ENCODE measurements at regions not wholly inside any gene's neighbourhood (a gene's known extent, or its start where the extent isn't known, plus 50 kb on each side); places are given as distances from the start of the nearest gene placed in this dataset.

DNA sequence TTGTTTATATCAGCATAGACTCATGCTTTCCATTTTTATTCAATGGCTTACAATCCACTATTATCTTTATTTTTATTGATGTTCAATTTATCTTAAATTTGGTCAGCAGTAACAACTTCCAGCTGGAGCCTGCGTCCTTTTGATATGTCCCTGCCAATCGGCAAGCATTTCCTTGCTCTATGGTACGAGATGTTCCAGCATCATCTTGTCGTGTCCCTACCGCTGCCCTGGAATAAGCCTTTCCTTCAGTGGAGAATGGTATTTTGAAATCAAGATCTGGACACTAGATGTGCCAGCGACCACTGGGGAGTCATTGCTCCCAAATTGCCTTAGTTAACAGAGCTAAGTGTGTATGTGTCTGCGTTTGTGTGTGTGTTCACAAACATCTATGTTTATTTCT, 151.6 kb upstream of the RGMB start:
- TF ChIP-seq, protein P1, sequence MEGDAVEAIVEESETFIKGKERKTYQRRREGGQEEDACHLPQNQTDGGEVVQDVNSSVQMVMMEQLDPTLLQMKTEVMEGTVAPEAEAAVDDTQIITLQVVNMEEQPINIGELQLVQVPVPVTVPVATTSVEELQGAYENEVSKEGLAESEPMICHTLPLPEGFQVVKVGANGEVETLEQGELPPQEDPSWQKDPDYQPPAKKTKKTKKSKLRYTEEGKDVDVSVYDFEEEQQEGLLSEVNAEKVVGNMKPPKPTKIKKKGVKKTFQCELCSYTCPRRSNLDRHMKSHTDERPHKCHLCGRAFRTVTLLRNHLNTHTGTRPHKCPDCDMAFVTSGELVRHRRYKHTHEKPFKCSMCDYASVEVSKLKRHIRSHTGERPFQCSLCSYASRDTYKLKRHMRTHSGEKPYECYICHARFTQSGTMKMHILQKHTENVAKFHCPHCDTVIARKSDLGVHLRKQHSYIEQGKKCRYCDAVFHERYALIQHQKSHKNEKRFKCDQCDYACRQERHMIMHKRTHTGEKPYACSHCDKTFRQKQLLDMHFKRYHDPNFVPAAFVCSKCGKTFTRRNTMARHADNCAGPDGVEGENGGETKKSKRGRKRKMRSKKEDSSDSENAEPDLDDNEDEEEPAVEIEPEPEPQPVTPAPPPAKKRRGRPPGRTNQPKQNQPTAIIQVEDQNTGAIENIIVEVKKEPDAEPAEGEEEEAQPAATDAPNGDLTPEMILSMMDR (IDR thresholded peaks at IDR 0.05) = no peak
- TF ChIP-seq POLR2A (IDR thresholded peaks at IDR 0.05) (no peak), POLR2AphosphoS5 (IDR thresholded peaks at IDR 0.05) (no peak)
